Astrocyte of the spinal cord (primary cell): ENCODE measurements at regions not wholly inside any gene's neighbourhood (a gene's known extent, or its start where the extent isn't known, plus 50 kb on each side); places are given as distances from the start of the nearest gene placed in this dataset.

Experiments
- DNase-seq: peaks from one replicate; pipeline ENCODE4 v3.0.0; 2011; ENCODE audit warnings: low read depth, low spot score
- H3K4me3 ChIP-seq: 2 replicates; pipeline ENCODE4 v1.5.1; 2011; ENCODE audit warnings: low read depth, mild to moderate bottlenecking, low read length, moderate library complexity
- in situ Hi-C: cut with HindIII; loops from 2 replicates; pipeline ENCODE4 v1.10.0; 2017; ENCODE audit warnings: low sequenced_read_pairs
- TF ChIP-seq, protein P1 (sequence below): IDR thresholded peaks from 2 replicates; pipeline ENCODE4 v1.5.1; 2012; ENCODE audit warnings: low read depth, mild to moderate bottlenecking, low read length, inconsistent platforms

GRCh38 chr10:131700506-131700905 is 200.3 kb upstream of the PPP2R2D start:
- in situ Hi-C loops: no loop called here
- no peak for DNase-seq
- TF ChIP-seq, protein P1, sequence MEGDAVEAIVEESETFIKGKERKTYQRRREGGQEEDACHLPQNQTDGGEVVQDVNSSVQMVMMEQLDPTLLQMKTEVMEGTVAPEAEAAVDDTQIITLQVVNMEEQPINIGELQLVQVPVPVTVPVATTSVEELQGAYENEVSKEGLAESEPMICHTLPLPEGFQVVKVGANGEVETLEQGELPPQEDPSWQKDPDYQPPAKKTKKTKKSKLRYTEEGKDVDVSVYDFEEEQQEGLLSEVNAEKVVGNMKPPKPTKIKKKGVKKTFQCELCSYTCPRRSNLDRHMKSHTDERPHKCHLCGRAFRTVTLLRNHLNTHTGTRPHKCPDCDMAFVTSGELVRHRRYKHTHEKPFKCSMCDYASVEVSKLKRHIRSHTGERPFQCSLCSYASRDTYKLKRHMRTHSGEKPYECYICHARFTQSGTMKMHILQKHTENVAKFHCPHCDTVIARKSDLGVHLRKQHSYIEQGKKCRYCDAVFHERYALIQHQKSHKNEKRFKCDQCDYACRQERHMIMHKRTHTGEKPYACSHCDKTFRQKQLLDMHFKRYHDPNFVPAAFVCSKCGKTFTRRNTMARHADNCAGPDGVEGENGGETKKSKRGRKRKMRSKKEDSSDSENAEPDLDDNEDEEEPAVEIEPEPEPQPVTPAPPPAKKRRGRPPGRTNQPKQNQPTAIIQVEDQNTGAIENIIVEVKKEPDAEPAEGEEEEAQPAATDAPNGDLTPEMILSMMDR: no peak
- H3K4me3 ChIP-seq: no peak overlapping the region

DNA sequence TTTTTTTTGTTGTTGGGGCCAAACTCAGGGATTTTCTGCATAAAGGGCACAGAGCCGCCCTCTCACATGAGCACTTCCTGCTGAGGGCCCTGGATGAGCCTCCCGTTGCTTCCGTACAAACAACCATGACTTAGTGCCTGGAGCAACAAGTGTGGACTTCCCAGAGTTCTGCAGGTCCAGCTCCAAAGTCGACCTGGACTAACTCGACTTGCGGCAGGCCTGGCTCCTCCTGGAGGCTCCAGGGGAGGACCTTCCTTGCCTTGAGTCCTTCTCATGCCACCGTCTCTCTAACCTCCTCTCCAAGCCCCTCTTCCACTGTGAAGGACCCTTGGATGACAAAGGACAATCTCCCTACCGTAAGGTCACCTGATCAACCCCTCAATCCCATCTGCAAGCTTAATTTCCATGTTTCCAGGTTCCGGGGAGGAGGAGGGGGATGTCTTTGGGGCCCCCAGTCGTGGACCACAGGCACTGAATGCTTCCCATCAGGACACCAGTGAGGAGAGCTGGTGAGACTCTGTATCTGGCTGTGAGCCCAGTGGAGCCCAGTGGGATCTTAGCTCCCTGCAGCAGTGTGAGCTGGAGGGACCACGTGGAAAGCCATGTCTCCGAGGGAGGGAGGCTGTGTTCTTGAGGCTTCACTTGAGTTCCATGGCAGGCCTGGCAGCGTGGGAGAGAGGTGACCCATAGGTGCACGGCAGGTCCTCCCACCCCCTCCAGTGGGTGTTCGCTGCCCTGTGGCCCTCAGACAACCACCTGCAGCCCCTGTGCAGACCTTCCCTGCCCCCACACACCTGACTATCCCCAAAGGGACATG is 199.5 kb upstream of the PPP2R2D start:
- H3K4me3 ChIP-seq: no peak overlapping the region
- in situ Hi-C loops: no loop called here
- TF ChIP-seq, protein P1: no peak
- no peak for DNase-seq

GRCh38 chr10:131702531-131703356 is 198.1 kb upstream of the PPP2R2D start:
- no peak overlapping the region for H3K4me3 ChIP-seq
- DNase-seq: no peak
- TF ChIP-seq, protein P1: no peak
- in situ Hi-C loops: no loop called here

GRCh38 chr10:131703541-131703940 is 197.3 kb upstream of the PPP2R2D start:
- TF ChIP-seq, protein P1: no peak
- in situ Hi-C loops: no loop called here
- DNase-seq: no peak
- H3K4me3 ChIP-seq: no peak overlapping the region

GRCh38 chr10:131703941-131704340 is 196.9 kb upstream of the PPP2R2D start:
- TF ChIP-seq, protein P1: no peak
- no peak for DNase-seq
- H3K4me3 ChIP-seq: no peak overlapping the region
- in situ Hi-C loops: no loop called here

GRCh38 chr10:131706476-131706875 is 194.3 kb upstream of the PPP2R2D start:
- DNase-seq: no peak
- in situ Hi-C loops: no loop called here
- TF ChIP-seq, protein P1: no peak
- H3K4me3 ChIP-seq: no peak overlapping the region
